MCF 10A (cell line): ENCODE measurements at regions not wholly inside any gene's neighbourhood (a gene's known extent, or its start where the extent isn't known, plus 50 kb on each side); places are given as distances from the start of the nearest gene placed in this dataset.
A peak's percentile ranks its signal among the peaks of the same experiment; 100 is the strongest.

Experiments used
- BruUV-seq: library from RNA; stranded (reverse); fragments of 400-500 nt; replicated peaks from 2 replicates; lab custom pipeline; 2021; lab: Mats Ljungman, UMichigan
- CTCF ChIA-PET: fragments of 300-600 bp; sonication (Branson Sonifier 250); formaldehyde crosslinking; extraction: SDS; loops from one replicate; lab custom pipeline; 2021; ENCODE audit warnings: antibody characterized with exemption, inconsistent platforms; lab: Yijun Ruan, JAX
- POLR2A ChIA-PET: fragments of 300-600, 350-650 bp; sonication (Branson Sonifier 250); formaldehyde crosslinking; extraction: SDS; loops from one replicate; lab custom pipeline; 2020; ENCODE audit warnings: antibody characterized with exemption, inconsistent platforms; lab: Yijun Ruan, JAX
- DNase-seq: peaks from one replicate; pipeline ENCODE4 v3.0.0-alpha.2; 2018; ENCODE audit not compliant: unreplicated experiment
- H3K27ac Mint-ChIP-seq: one replicate; pipeline ENCODE4 v1.8.0; 2022; ENCODE audit warnings: mild to moderate bottlenecking, low read depth, mixed read lengths; ENCODE audit not compliant: unreplicated experiment
- H3K27me3 Mint-ChIP-seq: one replicate; pipeline ENCODE4 v1.8.0; 2022; ENCODE audit warnings: mixed read lengths; ENCODE audit not compliant: insufficient read depth, unreplicated experiment
- H3K36me3 Mint-ChIP-seq: one replicate; pipeline ENCODE4 v1.8.0; 2022; ENCODE audit warnings: mild to moderate bottlenecking, moderate library complexity, mixed read lengths; ENCODE audit not compliant: insufficient read depth, unreplicated experiment
- H3K4me1 Mint-ChIP-seq: one replicate; pipeline ENCODE4 v1.8.0; 2022; ENCODE audit warnings: mixed read lengths; ENCODE audit not compliant: insufficient read depth, unreplicated experiment
- H3K4me3 Mint-ChIP-seq: one replicate; pipeline ENCODE4 v1.8.0; 2022; ENCODE audit warnings: mild to moderate bottlenecking, moderate library complexity, mixed read lengths; ENCODE audit not compliant: unreplicated experiment
- H3K9me3 Mint-ChIP-seq: one replicate; pipeline ENCODE4 v1.8.0; 2022; ENCODE audit warnings: mixed read lengths; ENCODE audit not compliant: unreplicated experiment
- CTCF ChIP-seq: fragments of 200-600 bp; IDR thresholded peaks from one replicate; pipeline ENCODE4 v1.8.0; 2022; ENCODE audit warnings: antibody characterized with exemption, mild to moderate bottlenecking; ENCODE audit not compliant: unreplicated experiment
- intact Hi-C: fragments of 100-400 bp; cut with micrococcal nuclease; formaldehyde crosslinking; loops from 2 replicates; pipeline ENCODE4 v1.14.1; 2022

- POLR2A ChIA-PET: no interaction called here
- CTCF ChIA-PET: no interaction called here
- Mint-ChIP-seq H3K27me3 (peaks cover 54% of the 10 kb centered on the region), H3K27ac (no peak overlapping the region), H3K4me1 (no peaks in the 10 kb centered on the region), H3K36me3 (no peaks in the 10 kb centered on the region), H3K9me3 (no peaks in the 10 kb centered on the region), H3K4me3 (no peak overlapping the region)
- intact Hi-C loops: no loop called here
- no TSS peak for BruUV-seq
- TF ChIP-seq CTCF: no peak
- no peak for DNase-seq
Measured at GRCh38 chr17:36817483-36818048, 119.7 kb upstream of the LHX1 start.

GRCh38 chr17:36818134-36818825, 119.0 kb upstream of the LHX1 start:
- no peak for TF ChIP-seq CTCF
- BruUV-seq: no TSS peak
- Mint-ChIP-seq H3K36me3 (no peaks in the 10 kb centered on the region), H3K27ac (no peak overlapping the region), H3K9me3 (no peaks in the 10 kb centered on the region), H3K4me1 (no peaks in the 10 kb centered on the region), H3K27me3 (peaks cover 47% of the 10 kb centered on the region), H3K4me3 (no peak overlapping the region)
- ChIA-PET POLR2A (no interaction called here), CTCF (no interaction called here)
- intact Hi-C loops: no loop called here
- DNase-seq: no peak

- no peak for TF ChIP-seq CTCF
- Mint-ChIP-seq H3K27ac (no peak overlapping the region), H3K27me3 (peaks cover 31% of the 10 kb centered on the region), H3K4me1 (no peaks in the 10 kb centered on the region), H3K4me3 (no peak overlapping the region), H3K9me3 (no peaks in the 10 kb centered on the region), H3K36me3 (no peaks in the 10 kb centered on the region)
- POLR2A ChIA-PET: no interaction called here
- CTCF ChIA-PET: no interaction called here
- no peak for DNase-seq
- BruUV-seq: no TSS peak
- intact Hi-C loops: no loop called here
Measured at GRCh38 chr17:36823850-36824677, 113.2 kb upstream of the LHX1 start.

GRCh38 chr17:36824678-36825101, 112.6 kb upstream of the LHX1 start:
- intact Hi-C loops: no loop called here
- BruUV-seq: no TSS peak
- no peak overlapping the region for H3K27ac Mint-ChIP-seq
- H3K9me3 Mint-ChIP-seq: no peaks in the 10 kb centered on the region
- H3K36me3 Mint-ChIP-seq: no peaks in the 10 kb centered on the region
- H3K27me3 Mint-ChIP-seq: peaks cover 25% of the 10 kb centered on the region
- no peak overlapping the region for H3K4me3 Mint-ChIP-seq
- H3K4me1 Mint-ChIP-seq: no peaks in the 10 kb centered on the region
- no peak for TF ChIP-seq CTCF
- peak; percentile 31 for DNase-seq
- CTCF ChIA-PET: no interaction called here
- POLR2A ChIA-PET: no interaction called here
